Spleen (tissue), 11 donors: ENCODE measurements at regions not wholly inside any gene's neighbourhood (a gene's known extent, or its start where the extent isn't known, plus 50 kb on each side); places are given as distances from the start of the nearest gene placed in this dataset.

Source experiments
- DNase-seq: peaks from one replicate; pipeline ENCODE4 v3.0.0-alpha.2; 2020
- H3K27ac ChIP-seq, 8 donors: fragments of 200-600 bp; sonication (generic) in 7 of 8; 1 replicate in 4 of 8; 2 replicates in 4 of 8; pipeline versions ENCODE4 v1.5.0 to v1.8.0; 2016 to 2021; ENCODE audit warnings: inconsistent platforms in 4 of 8, mild to moderate bottlenecking in 4 of 8, moderate library complexity in 1 of 8
- H3K27me3 ChIP-seq, 7 donors: fragments of 200-600 bp; sonication (generic) in 6 of 7; replicated peaks in 1 of 7; 1 replicate in 4 of 7; 2 replicates in 3 of 7; pipeline versions ENCODE4 v1.5.0 to v1.8.0; 2016 to 2021; ENCODE audit warnings: inconsistent platforms in 3 of 7, mild to moderate bottlenecking in 1 of 7
- H3K36me3 ChIP-seq, 6 donors: fragments of 200-600 bp; sonication (generic) in 5 of 6; 1 replicate in 4 of 6; 2 replicates in 2 of 6; pipeline versions ENCODE4 v1.5.0 to v1.8.0; 2016 to 2021; ENCODE audit warnings: inconsistent platforms in 2 of 6
- H3K4me1 ChIP-seq, 6 donors: fragments of 200-600 bp; sonication (generic) in 5 of 6; 1 replicate in 3 of 6; 2 replicates in 3 of 6; pipeline versions ENCODE4 v1.5.0 to v1.8.0; 2016 to 2021; ENCODE audit warnings: inconsistent platforms in 3 of 6
- H3K4me3 ChIP-seq, 8 donors: fragments of 200-600 bp; sonication (generic) in 7 of 8; 1 replicate in 4 of 8; 2 replicates in 4 of 8; pipeline versions ENCODE4 v1.5.0 to v1.8.0; 2016 to 2021; ENCODE audit warnings: inconsistent platforms in 4 of 8, mild to moderate bottlenecking in 4 of 8, moderate library complexity in 2 of 8
- H3K9me3 ChIP-seq, 8 donors: fragments of 200-600 bp; sonication (generic) in 7 of 8; 1 replicate in 4 of 8; 2 replicates in 4 of 8; pipeline versions ENCODE4 v1.5.0 to v1.8.0; 2016 to 2021; ENCODE audit warnings: inconsistent platforms in 4 of 8
- CTCF ChIP-seq, 11 experiments: fragments of 200-600 bp in 7 of 11; fragments of 450-650 bp in 4 of 11; sonication (generic) in 4 of 11; IDR thresholded peaks in 8 of 11; conservative IDR thresholded peaks in 3 of 11; 1 replicate in 7 of 11; 2 replicates in 4 of 11; pipeline versions ENCODE4 v1.4.0 to v1.8.0; 2016 to 2021; ENCODE audit warnings: antibody characterized with exemption in 11 of 11, inconsistent platforms in 4 of 11, mild to moderate bottlenecking in 1 of 11
- POLR2A ChIP-seq, 3 donors: fragments of 450-650 bp; IDR thresholded peaks; one replicate each; pipeline ENCODE4 v1.5.1; 2017; ENCODE audit warnings: antibody characterized with exemption in 3 of 3, mild to moderate bottlenecking in 1 of 3
- POLR2AphosphoS5 ChIP-seq, 3 donors: sonication (generic); formaldehyde crosslinking; IDR thresholded peaks; one replicate each; pipeline ENCODE4 v1.5.1; 2017; ENCODE audit warnings: antibody characterized with exemption in 3 of 3
- WGBS, 5 donors: extraction: QIAGEN DNeasy Blood & Tissue Kit in 3 of 5; methylation state at CpG; one replicate each; pipeline versions ENCODE4 v1.1.5 to v1.1.7; 2013 to 2018; 5-methylcytosine and 5-hydroxymethylcytosine counted together
- intact Hi-C: fragments of 100-400 bp; cut with DNase I; formaldehyde crosslinking; loops from one replicate; pipeline ENCODE4 v1.15.0; 2023; ENCODE audit warnings: low total_unique reads
- donor health status: healthy with polysubstance abuse.
- donor health status: DM: no; HTN: no; CAD: no; lungs with moderate emphysema.
- donor health status: DM: no; HTN: no; CAD: no.
- donor health status: Bipolar disorder and iron deficiency.
- donor health status: healthy.
- donor health status: DM: no; HTN: no; CAD: no.
- donor health status: DM: yes; HTN: yes; CAD: no.

GRCh38 chr18:75779910-75780309 is 352.4 kb upstream of the SMIM21 start:
- H3K27me3 ChIP-seq, result peaks cover 0 to 8% (median 0%) of the 10 kb centered on the region in 7 donors
- no peaks in the 10 kb centered on the region for H3K9me3 ChIP-seq
- intact Hi-C loops, result no loop called here
- TF ChIP-seq POLR2A (IDR thresholded peaks at IDR 0.05) (no peak), CTCF (IDR thresholded peaks at IDR 0.05 in 8 of 11, conservative IDR thresholded peaks at IDR 0.05 in 3 of 11) (no peak), POLR2AphosphoS5 (IDR thresholded peaks at IDR 0.05) (no peak)
- DNase-seq, result no peak
- H3K36me3 ChIP-seq, result no peaks in the 10 kb centered on the region
- 76 to 92% (median 83%) methylated on average over 3 of the region's 3 CpGs for WGBS, 5 donors
- no peak overlapping the region for H3K4me3 ChIP-seq
- H3K27ac ChIP-seq, result no peak overlapping the region
- no peaks in the 10 kb centered on the region for H3K4me1 ChIP-seq

- WGBS, 5 donors, result 77 to 91% (median 81%) methylated on average over 3 to 4 of the region's 4 CpGs
- intact Hi-C loops, result no loop called here
- DNase-seq, result no peak
- no peaks in the 10 kb centered on the region for H3K4me1 ChIP-seq
- TF ChIP-seq POLR2A (IDR thresholded peaks at IDR 0.05) (no peak), CTCF (IDR thresholded peaks at IDR 0.05 in 8 of 11, conservative IDR thresholded peaks at IDR 0.05 in 3 of 11) (no peak), POLR2AphosphoS5 (IDR thresholded peaks at IDR 0.05) (no peak)
- H3K4me3 ChIP-seq, result no peak overlapping the region
- no peaks in the 10 kb centered on the region for H3K9me3 ChIP-seq
- no peak overlapping the region for H3K27ac ChIP-seq
- peaks cover 0 to 8% (median 0%) of the 10 kb centered on the region in 7 donors for H3K27me3 ChIP-seq
- no peaks in the 10 kb centered on the region for H3K36me3 ChIP-seq
Observed at GRCh38 chr18:75779450-75779849, 351.9 kb upstream of the SMIM21 start.

- no peaks in the 10 kb centered on the region for H3K4me1 ChIP-seq
- no peaks in the 10 kb centered on the region for H3K36me3 ChIP-seq
- peaks cover 0 to 8% (median 0%) of the 10 kb centered on the region in 7 donors for H3K27me3 ChIP-seq
- no peak overlapping the region for H3K4me3 ChIP-seq
- DNase-seq, result no peak
- TF ChIP-seq POLR2AphosphoS5 (IDR thresholded peaks at IDR 0.05) (no peak), CTCF (IDR thresholded peaks at IDR 0.05 in 8 of 11, conservative IDR thresholded peaks at IDR 0.05 in 3 of 11) (no peak), POLR2A (IDR thresholded peaks at IDR 0.05) (no peak)
- intact Hi-C loops, result no loop called here
- 47 to 64% (median 60%) methylated on average over 6 of the region's 6 CpGs for WGBS, 5 donors
- H3K9me3 ChIP-seq, result no peaks in the 10 kb centered on the region
- H3K27ac ChIP-seq, result no peak overlapping the region
Observed at GRCh38 chr18:75777630-75778029, 350.1 kb upstream of the SMIM21 start.

GRCh38 chr18:75775121-75775520 is 347.6 kb upstream of the SMIM21 start:
- H3K4me1 ChIP-seq, result no peaks in the 10 kb centered on the region
- WGBS, 5 donors, result 14 to 25% (median 18%) methylated on average over 2 of the region's 2 CpGs
- H3K9me3 ChIP-seq, result no peaks in the 10 kb centered on the region
- DNase-seq, result no peak
- intact Hi-C loops, result no loop called here
- H3K27ac ChIP-seq, result no peak overlapping the region
- no peak overlapping the region for H3K4me3 ChIP-seq
- TF ChIP-seq CTCF (IDR thresholded peaks at IDR 0.05 in 8 of 11, conservative IDR thresholded peaks at IDR 0.05 in 3 of 11) (no peak), POLR2A (IDR thresholded peaks at IDR 0.05) (no peak), POLR2AphosphoS5 (IDR thresholded peaks at IDR 0.05) (no peak)
- no peaks in the 10 kb centered on the region for H3K36me3 ChIP-seq
- peaks cover 0 to 8% (median 0%) of the 10 kb centered on the region in 7 donors for H3K27me3 ChIP-seq
